Neuron (in vitro differentiated cells): ENCODE measurements at regions not wholly inside any gene's neighbourhood (a gene's known extent, or its start where the extent isn't known, plus 50 kb on each side); places are given as distances from the start of the nearest gene placed in this dataset.

Experiments
- H2AFZ ChIP-seq: one replicate; pipeline ENCODE4 v1.6.1; 2013; ENCODE audit warnings: low read depth, mild to moderate bottlenecking, inconsistent platforms, low read length, moderate library complexity
- H3K27me3 ChIP-seq: one replicate; pipeline ENCODE4 v1.6.1; 2013; ENCODE audit warnings: low read length; ENCODE audit not compliant: insufficient read depth
- H3K36me3 ChIP-seq: one replicate; pipeline ENCODE4 v1.6.1; 2013; ENCODE audit warnings: low read length; ENCODE audit not compliant: insufficient read depth
- H3K4me1 ChIP-seq: one replicate; pipeline ENCODE4 v1.6.1; 2013; ENCODE audit warnings: low read length; ENCODE audit not compliant: insufficient read depth
- H3K4me3 ChIP-seq: 2 replicates; pipeline ENCODE4 v1.5.1; 2013; ENCODE audit warnings: mild to moderate bottlenecking, low read length, moderate library complexity
- H3K9me3 ChIP-seq: one replicate; pipeline ENCODE4 v1.6.1; 2013; ENCODE audit warnings: low read length

DNA sequence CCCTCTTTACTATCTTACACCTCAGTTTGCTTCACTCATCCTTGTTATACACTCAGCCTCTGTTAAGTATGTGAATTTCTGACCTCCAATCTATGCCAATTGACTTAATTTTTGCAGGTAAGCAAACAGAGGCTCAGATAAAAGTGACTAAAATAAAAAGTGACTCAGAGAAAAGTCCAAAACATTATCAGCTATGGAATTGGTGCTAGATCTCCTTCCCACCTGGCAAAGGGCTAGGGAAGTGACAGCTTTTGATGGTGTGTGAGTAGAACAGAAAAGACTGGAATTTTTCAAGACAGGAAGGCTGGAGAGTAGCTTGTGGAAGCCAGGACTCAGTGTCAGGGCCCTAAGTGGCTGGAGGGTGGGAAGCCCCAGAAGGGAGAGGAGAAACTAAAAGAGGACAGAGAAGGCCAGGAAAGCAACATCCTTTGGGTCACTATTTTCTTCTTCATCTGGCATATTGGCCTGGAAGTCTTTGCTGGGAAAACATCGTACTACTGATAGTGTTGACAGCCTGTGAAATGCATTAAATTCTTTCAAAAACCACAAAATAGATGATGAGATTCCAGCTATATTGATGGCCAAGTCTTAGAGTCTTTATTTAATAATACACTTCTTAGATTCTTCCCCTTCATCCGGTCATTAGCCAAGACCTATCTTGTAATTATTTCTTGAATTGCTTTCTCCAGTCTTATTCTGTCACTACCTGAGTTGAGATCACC lies 392.8 kb downstream of the RAPGEF2 start:
- no peak overlapping the region for H3K4me3 ChIP-seq
- no peaks in the 10 kb centered on the region for H3K27me3 ChIP-seq
- no peaks in the 10 kb centered on the region for H3K4me1 ChIP-seq
- no peaks in the 10 kb centered on the region for H3K9me3 ChIP-seq
- no peaks in the 10 kb centered on the region for H3K36me3 ChIP-seq
- H2AFZ ChIP-seq: no peak overlapping the region

DNA sequence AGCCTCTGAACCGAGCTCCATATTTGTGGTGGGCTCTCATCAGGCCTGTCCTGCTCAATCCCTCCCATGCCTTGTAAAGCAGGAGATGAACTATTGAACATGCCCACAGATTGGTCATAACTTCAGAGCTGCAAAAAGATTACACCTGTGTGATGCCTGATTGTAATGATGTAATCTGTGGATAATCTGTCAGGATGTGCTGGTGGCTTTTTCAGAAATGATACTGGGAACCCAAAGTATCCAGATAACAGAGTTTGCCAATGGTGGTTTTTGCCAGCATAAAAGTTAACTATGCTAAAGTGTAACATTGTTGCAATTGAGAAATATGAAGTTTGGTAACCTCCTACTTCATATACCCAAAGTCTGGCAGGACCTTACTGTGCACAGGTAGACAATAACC lies 393.4 kb downstream of the RAPGEF2 start:
- no peak overlapping the region for H2AFZ ChIP-seq
- no peaks in the 10 kb centered on the region for H3K27me3 ChIP-seq
- no peaks in the 10 kb centered on the region for H3K9me3 ChIP-seq
- H3K36me3 ChIP-seq: no peaks in the 10 kb centered on the region
- no peaks in the 10 kb centered on the region for H3K4me1 ChIP-seq
- no peak overlapping the region for H3K4me3 ChIP-seq

DNA sequence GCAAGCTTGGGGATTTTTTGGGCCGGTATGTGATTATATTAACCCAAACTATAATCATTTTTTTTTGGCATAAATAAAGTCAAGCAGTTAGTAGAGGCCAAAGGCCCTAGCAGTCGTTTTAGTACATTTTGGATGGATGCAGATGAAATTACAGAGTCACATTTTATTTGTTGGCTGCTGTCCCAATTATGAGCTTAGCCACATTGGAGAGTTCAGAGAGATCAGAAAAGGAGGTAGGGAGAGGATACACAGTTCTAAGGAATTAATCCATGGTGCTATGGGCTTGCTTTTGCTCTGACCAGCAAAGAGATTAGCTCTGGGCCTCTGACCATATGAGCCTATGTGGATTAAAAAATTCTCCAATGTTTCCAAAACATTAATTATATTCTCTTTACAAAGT lies 395.1 kb downstream of the RAPGEF2 start:
- Histone ChIP-seq H3K36me3 (no peaks in the 10 kb centered on the region), H2AFZ (no peak overlapping the region), H3K4me1 (peaks cover under 1% of the 10 kb centered on the region)

DNA sequence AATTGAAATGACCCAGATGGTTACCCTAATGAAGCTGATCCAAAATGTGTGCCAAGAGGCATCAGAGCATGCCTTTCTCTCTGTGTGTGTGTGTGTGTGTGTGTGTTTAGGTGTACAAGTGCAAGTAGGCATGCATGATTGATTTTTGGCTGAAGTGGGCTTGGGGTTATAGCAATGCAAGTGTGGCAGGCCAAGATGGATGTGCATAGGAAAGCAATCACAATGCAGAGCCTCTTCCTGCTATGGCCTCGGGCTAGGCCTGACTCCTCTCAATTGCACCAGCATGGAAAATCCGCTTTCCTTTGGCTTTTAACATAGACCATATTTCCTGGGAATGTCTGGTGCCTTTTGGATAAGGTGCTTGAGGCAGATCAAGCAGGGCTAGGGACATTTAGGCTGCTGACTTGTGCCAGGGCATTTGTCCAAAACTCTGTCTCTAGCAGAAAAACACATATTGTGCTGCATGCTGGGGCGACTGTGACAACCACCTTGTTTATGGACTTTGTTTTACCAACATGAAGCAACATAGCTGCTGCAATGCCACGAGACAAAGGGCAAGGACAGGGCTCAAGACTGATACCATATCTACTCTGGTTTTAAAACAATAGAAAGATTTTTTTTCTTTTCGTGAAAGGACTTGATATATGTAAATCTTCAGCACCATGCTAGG lies 395.7 kb downstream of the RAPGEF2 start:
- no peaks in the 10 kb centered on the region for H3K9me3 ChIP-seq
- H3K4me3 ChIP-seq: no peak overlapping the region
- H3K4me1 ChIP-seq: peaks cover 7% of the 10 kb centered on the region
- no peaks in the 10 kb centered on the region for H3K36me3 ChIP-seq
- H2AFZ ChIP-seq: no peak overlapping the region
- H3K27me3 ChIP-seq: no peaks in the 10 kb centered on the region

More for the DNA sequence above, 395.1 kb downstream of the RAPGEF2 start:
- no peak overlapping the region for H3K4me3 ChIP-seq
- H3K27me3 ChIP-seq: no peaks in the 10 kb centered on the region
- H3K9me3 ChIP-seq: no peaks in the 10 kb centered on the region

- H3K9me3 ChIP-seq: no peaks in the 10 kb centered on the region
- H3K4me3 ChIP-seq: no peak overlapping the region
- peaks cover 26% of the 10 kb centered on the region for H3K4me1 ChIP-seq
These were observed 398.0 kb downstream of the RAPGEF2 start for GRCh38 chr4:159500861-159501260.

GRCh38 chr4:159503236-159504008 lies 400.5 kb downstream of the RAPGEF2 start:
- Histone ChIP-seq H3K36me3 (no peaks in the 10 kb centered on the region), H3K27me3 (no peaks in the 10 kb centered on the region)

More at GRCh38 chr4:159500861-159501260, 398.0 kb downstream of the RAPGEF2 start:
- H2AFZ ChIP-seq: no peak overlapping the region
- no peaks in the 10 kb centered on the region for H3K27me3 ChIP-seq
- no peaks in the 10 kb centered on the region for H3K36me3 ChIP-seq

GRCh38 chr4:159504684-159505083 lies 401.8 kb downstream of the RAPGEF2 start:
- H2AFZ ChIP-seq: peak overlapping the region; percentile 58
- H3K9me3 ChIP-seq: no peaks in the 10 kb centered on the region
- H3K36me3 ChIP-seq: no peaks in the 10 kb centered on the region
- no peak overlapping the region for H3K4me3 ChIP-seq
- H3K27me3 ChIP-seq: no peaks in the 10 kb centered on the region
- H3K4me1 ChIP-seq: peaks cover 26% of the 10 kb centered on the region

More at GRCh38 chr4:159503236-159504008, 400.5 kb downstream of the RAPGEF2 start:
- Histone ChIP-seq H3K9me3 (no peaks in the 10 kb centered on the region), H3K4me1 (peaks cover 26% of the 10 kb centered on the region), H2AFZ (no peak overlapping the region), H3K4me3 (no peak overlapping the region)

DNA sequence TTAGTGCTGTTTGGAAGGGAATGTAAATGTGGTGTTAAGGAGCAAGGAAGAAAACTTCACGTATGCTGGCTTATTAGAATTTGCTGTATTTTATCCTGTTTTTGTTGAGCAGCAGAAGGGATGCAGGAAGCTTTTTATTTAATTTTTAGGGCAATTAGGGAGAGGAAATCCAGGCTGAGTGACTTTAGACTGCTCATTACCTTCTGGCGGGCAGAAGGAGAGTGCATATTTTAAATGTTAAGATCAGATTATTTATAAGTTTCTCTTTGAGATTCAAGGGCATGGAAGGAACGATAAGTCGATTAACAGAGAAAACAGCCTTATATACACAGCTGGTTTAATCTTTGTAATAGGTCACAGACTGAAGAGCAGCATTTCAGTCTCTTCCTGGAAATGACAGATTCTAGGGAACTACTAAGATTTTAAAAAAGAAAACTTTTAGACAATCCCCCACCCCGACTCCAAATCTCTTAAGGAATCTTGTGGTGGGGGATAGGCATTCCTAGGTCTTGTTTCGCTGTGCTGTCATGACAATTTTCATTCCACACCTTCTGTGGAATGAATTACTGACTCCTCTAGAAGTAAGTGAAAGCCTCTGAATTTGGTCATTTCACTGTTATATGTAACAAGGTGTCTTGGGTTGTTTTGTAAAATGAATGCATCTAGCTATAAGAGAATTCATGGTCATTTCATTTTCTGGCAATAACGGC lies 402.5 kb downstream of the RAPGEF2 start:
- Histone ChIP-seq H2AFZ (peak overlapping the region; percentile 58), H3K4me3 (no peak overlapping the region), H3K4me1 (peaks cover 26% of the 10 kb centered on the region), H3K9me3 (no peaks in the 10 kb centered on the region), H3K27me3 (no peaks in the 10 kb centered on the region), H3K36me3 (no peaks in the 10 kb centered on the region)

DNA sequence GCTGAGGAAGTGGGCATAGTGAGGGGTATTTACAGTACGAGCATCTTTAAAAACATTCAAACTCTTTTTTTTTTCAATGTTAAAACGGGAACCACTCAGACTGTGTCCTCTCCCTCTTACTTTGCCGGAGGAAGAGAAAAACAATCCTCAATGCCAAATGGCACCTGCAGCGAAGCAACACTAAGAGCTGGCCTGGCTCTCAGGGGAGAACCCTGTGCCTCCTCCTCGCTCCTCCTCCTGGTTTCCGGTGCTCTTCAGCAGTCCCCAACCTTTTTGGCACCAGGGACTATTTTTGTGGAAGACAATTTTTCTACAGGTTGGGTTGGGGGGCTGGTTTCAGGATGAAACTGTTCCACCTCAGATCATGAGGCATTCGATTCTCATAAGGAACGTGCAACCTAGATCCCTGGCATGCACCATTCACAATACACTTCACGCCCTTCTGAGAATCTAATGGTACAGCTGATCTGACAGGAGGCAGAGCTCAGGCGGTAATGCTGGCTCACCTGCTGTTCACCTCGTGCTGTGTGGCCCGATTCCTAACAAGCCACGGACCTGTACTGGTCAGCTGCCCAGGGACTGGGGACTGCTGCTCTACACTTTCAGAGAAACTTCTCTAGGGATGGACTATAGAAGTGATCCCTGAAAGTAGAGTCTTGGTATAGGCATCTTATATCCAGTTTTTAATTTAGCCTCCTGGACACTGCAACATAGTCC lies 404.1 kb downstream of the RAPGEF2 start:
- Histone ChIP-seq H3K9me3 (no peaks in the 10 kb centered on the region), H3K4me3 (no peak overlapping the region), H2AFZ (no peak overlapping the region), H3K36me3 (no peaks in the 10 kb centered on the region), H3K27me3 (no peaks in the 10 kb centered on the region), H3K4me1 (peaks cover 26% of the 10 kb centered on the region)

GRCh38 chr4:159508917-159509500 lies 406.1 kb downstream of the RAPGEF2 start:
- H3K4me1 ChIP-seq: peaks cover 18% of the 10 kb centered on the region
- no peaks in the 10 kb centered on the region for H3K9me3 ChIP-seq
- H3K27me3 ChIP-seq: no peaks in the 10 kb centered on the region
- no peak overlapping the region for H3K4me3 ChIP-seq
- no peaks in the 10 kb centered on the region for H3K36me3 ChIP-seq
- H2AFZ ChIP-seq: no peak overlapping the region

- no peaks in the 10 kb centered on the region for H3K27me3 ChIP-seq
- no peaks in the 10 kb centered on the region for H3K9me3 ChIP-seq
- no peak overlapping the region for H3K4me3 ChIP-seq
- H3K4me1 ChIP-seq: no peaks in the 10 kb centered on the region
- no peaks in the 10 kb centered on the region for H3K36me3 ChIP-seq
- no peak overlapping the region for H2AFZ ChIP-seq
These were observed 409.5 kb downstream of the RAPGEF2 start for GRCh38 chr4:159512348-159512747.
